ENCODE measurements at regions not wholly inside any gene's neighbourhood (a gene's known extent, or its start where the extent isn't known, plus 50 kb on each side); places are given as distances from the start of the nearest gene placed in this dataset.
"Not testable (repeated sequence)": the region's sequence is repeated elsewhere in the genome, so short reads cannot be mapped to it uniquely, and the experiment has no call there.

DNA sequence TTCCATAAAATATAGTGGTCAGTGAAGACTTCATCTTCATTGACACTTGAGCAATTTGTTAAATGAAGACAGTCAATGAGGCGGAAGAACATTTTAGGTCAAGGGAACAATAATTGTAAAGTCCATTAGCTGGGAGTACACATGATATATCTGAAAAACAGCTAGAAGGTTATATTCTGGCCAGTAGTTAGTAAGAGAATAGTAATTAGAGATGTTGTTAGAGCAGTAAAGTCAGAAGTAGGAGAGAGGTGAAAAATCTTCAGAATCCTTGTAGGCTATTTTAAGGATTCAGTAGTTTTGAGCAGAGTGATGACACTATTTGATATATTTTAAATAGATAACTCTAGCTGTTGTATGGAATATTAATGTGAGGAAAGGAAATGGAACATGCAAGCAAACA lies 915.6 kb upstream of the NEGR1 start:
- TF ChIP-seq EZH2 (optimal IDR thresholded peaks at IDR 0.05; ENCODE audit: low read depth, low read length) (no peak), EZH2phosphoT487 (IDR thresholded peaks at IDR 0.05; ENCODE audit: low read length) (no peak)
- TF ChIP-seq, protein P1, sequence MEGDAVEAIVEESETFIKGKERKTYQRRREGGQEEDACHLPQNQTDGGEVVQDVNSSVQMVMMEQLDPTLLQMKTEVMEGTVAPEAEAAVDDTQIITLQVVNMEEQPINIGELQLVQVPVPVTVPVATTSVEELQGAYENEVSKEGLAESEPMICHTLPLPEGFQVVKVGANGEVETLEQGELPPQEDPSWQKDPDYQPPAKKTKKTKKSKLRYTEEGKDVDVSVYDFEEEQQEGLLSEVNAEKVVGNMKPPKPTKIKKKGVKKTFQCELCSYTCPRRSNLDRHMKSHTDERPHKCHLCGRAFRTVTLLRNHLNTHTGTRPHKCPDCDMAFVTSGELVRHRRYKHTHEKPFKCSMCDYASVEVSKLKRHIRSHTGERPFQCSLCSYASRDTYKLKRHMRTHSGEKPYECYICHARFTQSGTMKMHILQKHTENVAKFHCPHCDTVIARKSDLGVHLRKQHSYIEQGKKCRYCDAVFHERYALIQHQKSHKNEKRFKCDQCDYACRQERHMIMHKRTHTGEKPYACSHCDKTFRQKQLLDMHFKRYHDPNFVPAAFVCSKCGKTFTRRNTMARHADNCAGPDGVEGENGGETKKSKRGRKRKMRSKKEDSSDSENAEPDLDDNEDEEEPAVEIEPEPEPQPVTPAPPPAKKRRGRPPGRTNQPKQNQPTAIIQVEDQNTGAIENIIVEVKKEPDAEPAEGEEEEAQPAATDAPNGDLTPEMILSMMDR (IDR thresholded peaks at IDR 0.05; ENCODE audit: low read length), result no peak
- H3K36me3 ChIP-seq (replicated peaks; ENCODE audit: insufficient read depth, low read length), result no peaks in the 10 kb centered on the region
- H4K20me1 ChIP-seq (ENCODE audit: insufficient read depth, low read length), result no peaks in the 10 kb centered on the region
- H2AFZ ChIP-seq (ENCODE audit: low read length), result no peak overlapping the region
- H3K9me3 ChIP-seq (replicated peaks; ENCODE audit: insufficient read depth, low read length), result no peaks in the 10 kb centered on the region
- H3K27me3 ChIP-seq (replicated peaks; ENCODE audit: insufficient read depth, low read length), result no peaks in the 10 kb centered on the region
- H3K79me2 ChIP-seq (ENCODE audit: low read length), result no peaks in the 10 kb centered on the region
- no peak overlapping the region for H3K9ac ChIP-seq (ENCODE audit: low read length)
- DNase-seq, result no peak
- H3K27ac ChIP-seq (ENCODE audit: low read length), result no peak overlapping the region
- no peak overlapping the region for H3K4me3 ChIP-seq (ENCODE audit: low read length)
- H3K9me2 ChIP-seq (replicated peaks; ENCODE audit: insufficient read depth, low read length), result no peaks in the 10 kb centered on the region
- no peaks in the 10 kb centered on the region for H3F3A ChIP-seq (ENCODE audit: insufficient read depth, low read length)
- no peaks in the 10 kb centered on the region for H3K4me1 ChIP-seq (ENCODE audit: low read length)
- H3K4me2 ChIP-seq (ENCODE audit: low read depth, low read length), result no peak overlapping the region

DNA sequence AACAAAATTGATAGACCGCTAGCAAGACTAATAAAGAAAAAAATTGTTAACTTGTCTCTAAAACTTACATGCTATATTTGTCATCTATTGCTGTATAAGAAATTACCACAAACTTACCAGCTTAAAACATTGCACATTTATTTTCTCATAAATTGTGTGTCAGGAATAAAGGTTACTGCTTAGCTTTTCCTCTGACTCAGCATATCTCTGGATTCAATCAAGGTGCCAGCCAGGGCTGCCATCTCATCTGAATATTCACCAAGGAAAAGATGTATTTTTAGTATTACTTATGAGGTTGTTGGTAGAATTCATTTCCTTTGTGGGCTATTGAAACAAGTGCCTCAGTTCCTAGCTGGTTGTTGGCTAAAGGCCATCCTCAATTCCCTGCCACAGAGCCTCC lies 912.6 kb upstream of the NEGR1 start:
- Histone ChIP-seq H3F3A (ENCODE audit: insufficient read depth, low read length) (no peaks in the 10 kb centered on the region), H3K9me2 (replicated peaks; ENCODE audit: insufficient read depth, low read length) (no peaks in the 10 kb centered on the region), H3K36me3 (replicated peaks; ENCODE audit: insufficient read depth, low read length) (no peaks in the 10 kb centered on the region), H3K9me3 (replicated peaks; ENCODE audit: insufficient read depth, low read length) (no peaks in the 10 kb centered on the region), H3K4me1 (ENCODE audit: low read length) (no peaks in the 10 kb centered on the region), H4K20me1 (ENCODE audit: insufficient read depth, low read length) (no peaks in the 10 kb centered on the region), H3K79me2 (ENCODE audit: low read length) (no peaks in the 10 kb centered on the region), H3K27me3 (replicated peaks; ENCODE audit: insufficient read depth, low read length) (no peaks in the 10 kb centered on the region), H2AFZ (ENCODE audit: low read length) (no peak overlapping the region), H3K4me3 (ENCODE audit: low read length) (no peak overlapping the region), H3K9ac (ENCODE audit: low read length) (no peak overlapping the region), H3K27ac (ENCODE audit: low read length) (no peak overlapping the region), H3K4me2 (ENCODE audit: low read depth, low read length) (no peak overlapping the region)
- TF ChIP-seq, protein P1 (IDR thresholded peaks at IDR 0.05; ENCODE audit: low read length), result no peak
- TF ChIP-seq EZH2 (optimal IDR thresholded peaks at IDR 0.05; ENCODE audit: low read depth, low read length) (no peak), EZH2phosphoT487 (IDR thresholded peaks at IDR 0.05; ENCODE audit: low read length) (no peak)
- DNase-seq, result no peak

DNA sequence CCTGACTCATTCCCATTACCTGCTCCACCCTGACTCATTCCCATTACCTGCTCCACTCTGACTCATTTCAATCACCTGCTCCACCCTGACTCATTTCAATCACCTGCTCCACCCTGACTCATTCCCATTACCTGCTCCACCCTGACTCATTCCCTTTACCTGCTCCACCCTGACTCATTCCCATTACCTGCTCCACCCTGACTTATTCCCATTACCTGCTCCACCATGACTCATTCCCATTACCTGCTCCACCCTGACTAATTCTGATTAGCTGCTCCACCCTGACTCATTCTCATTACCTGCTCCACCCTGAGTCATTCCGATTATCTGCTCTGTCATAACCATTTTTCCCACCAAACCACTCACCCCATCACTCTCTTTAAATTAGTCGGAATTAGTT lies 901.2 kb upstream of the NEGR1 start:
- not testable (repeated sequence) for H3K9ac ChIP-seq (ENCODE audit: low read length); H3K9me3 ChIP-seq (replicated peaks; ENCODE audit: insufficient read depth, low read length); H3K79me2 ChIP-seq (ENCODE audit: low read length); H3K4me1 ChIP-seq (ENCODE audit: low read length); H3K9me2 ChIP-seq (replicated peaks; ENCODE audit: insufficient read depth, low read length); H3K4me3 ChIP-seq (ENCODE audit: low read length); H4K20me1 ChIP-seq (ENCODE audit: insufficient read depth, low read length); H3K36me3 ChIP-seq (replicated peaks; ENCODE audit: insufficient read depth, low read length); DNase-seq; H3K27ac ChIP-seq (ENCODE audit: low read length); H3F3A ChIP-seq (ENCODE audit: insufficient read depth, low read length); H3K4me2 ChIP-seq (ENCODE audit: low read depth, low read length); H3K27me3 ChIP-seq (replicated peaks; ENCODE audit: insufficient read depth, low read length); H2AFZ ChIP-seq (ENCODE audit: low read length)

DNA sequence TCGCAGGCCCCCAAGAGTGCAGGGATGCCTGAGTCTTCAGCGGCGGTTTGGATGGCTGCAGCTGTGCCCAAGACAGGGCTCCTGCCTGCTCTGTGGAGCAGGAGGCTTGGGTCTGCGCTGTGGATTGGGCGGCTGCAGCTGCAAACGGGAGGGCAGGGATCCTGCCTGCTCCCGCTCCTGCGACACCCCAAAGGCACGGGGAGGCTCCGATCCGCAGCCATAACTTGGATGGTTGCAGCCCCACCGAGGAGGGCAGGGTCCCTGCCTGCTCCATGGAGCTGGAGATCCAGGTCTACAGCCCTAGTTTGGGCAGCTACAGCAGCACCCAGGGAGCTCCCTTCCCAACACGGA lies 898.8 kb upstream of the NEGR1 start:
- no peak for TF ChIP-seq EZH2 (optimal IDR thresholded peaks at IDR 0.05; ENCODE audit: low read depth, low read length)
- no peak for TF ChIP-seq EZH2phosphoT487 (IDR thresholded peaks at IDR 0.05; ENCODE audit: low read length)
- TF ChIP-seq, protein P1 (IDR thresholded peaks at IDR 0.05; ENCODE audit: low read length), result no peak
- H3K27me3 ChIP-seq (replicated peaks; ENCODE audit: insufficient read depth, low read length), result no peaks in the 10 kb centered on the region
- no peaks in the 10 kb centered on the region for H3K4me1 ChIP-seq (ENCODE audit: low read length)
- no peaks in the 10 kb centered on the region for H3K36me3 ChIP-seq (replicated peaks; ENCODE audit: insufficient read depth, low read length)
- no peak overlapping the region for H3K27ac ChIP-seq (ENCODE audit: low read length)
- H3K4me2 ChIP-seq (ENCODE audit: low read depth, low read length), result no peak overlapping the region
- H2AFZ ChIP-seq (ENCODE audit: low read length), result no peak overlapping the region
- no peaks in the 10 kb centered on the region for H4K20me1 ChIP-seq (ENCODE audit: insufficient read depth, low read length)
- H3K9ac ChIP-seq (ENCODE audit: low read length), result no peak overlapping the region
- H3K9me3 ChIP-seq (replicated peaks; ENCODE audit: insufficient read depth, low read length), result no peaks in the 10 kb centered on the region
- DNase-seq, result no peak
- H3K4me3 ChIP-seq (ENCODE audit: low read length), result no peak overlapping the region
- H3K79me2 ChIP-seq (ENCODE audit: low read length), result no peaks in the 10 kb centered on the region
- H3F3A ChIP-seq (ENCODE audit: insufficient read depth, low read length), result no peaks in the 10 kb centered on the region
- H3K9me2 ChIP-seq (replicated peaks; ENCODE audit: insufficient read depth, low read length), result no peaks in the 10 kb centered on the region
